ENCODE measurements at regions not wholly inside any gene's neighbourhood (a gene's known extent, or its start where the extent isn't known, plus 50 kb on each side); places are given as distances from the start of the nearest gene placed in this dataset.

GRCh38 chr13:34311251-34311650 lies 493.3 kb downstream of the RFC3 start:
- no peak overlapping the region for H4K5ac ChIP-seq (ENCODE audit: insufficient read length, low read depth, low read length)
- H3K79me2 ChIP-seq (ENCODE audit: insufficient read depth, low read length), result no peaks in the 10 kb centered on the region
- H2BK20ac ChIP-seq (ENCODE audit: low read depth, low read length, poor library complexity, severe bottlenecking), result no peak overlapping the region
- H3K9me3 Mint-ChIP-seq, result no peaks in the 10 kb centered on the region
- H3K27me3 Mint-ChIP-seq (ENCODE audit: low read depth), result no peaks in the 10 kb centered on the region
- TF ChIP-seq CTCF (conservative IDR thresholded peaks at IDR 0.05), result no peak
- H3K79me1 ChIP-seq (ENCODE audit: insufficient read depth, low read depth, low read length, poor library complexity, severe bottlenecking), result no peaks in the 10 kb centered on the region
- no peaks in the 10 kb centered on the region for H3K27me3 ChIP-seq (ENCODE audit: insufficient read depth, low read length)
- no peak overlapping the region for H3K4me2 ChIP-seq (ENCODE audit: insufficient read depth, insufficient read length, low read length)
- H2BK12ac ChIP-seq (ENCODE audit: insufficient read length, low read depth, low read length), result no peak overlapping the region
- no peak for DNase-seq
- H4K91ac ChIP-seq (ENCODE audit: insufficient read length, low read depth, low read length), result no peak overlapping the region
- H3K56ac ChIP-seq (ENCODE audit: insufficient read length, low read depth, low read length), result no peak overlapping the region
- H3K4me3 Mint-ChIP-seq, result no peak overlapping the region
- no peak overlapping the region for H4K8ac ChIP-seq (replicated peaks; ENCODE audit: insufficient read length, low read depth, low read length)
- H3K23me2 ChIP-seq (ENCODE audit: insufficient read length, low read depth, low read length, poor library complexity, severe bottlenecking), result no peaks in the 10 kb centered on the region
- no peak overlapping the region for H3K9ac ChIP-seq (ENCODE audit: extremely low read depth, insufficient read length, low read length)
- no peaks in the 10 kb centered on the region; a peak in 1 of 7 replicates for H3K36me3 Mint-ChIP-seq (ENCODE audit: insufficient read depth in 1 of 3, low read depth in 3 of 3)
- H3K18ac ChIP-seq (ENCODE audit: insufficient read length, low read depth, low read length), result no peak overlapping the region
- no peak overlapping the region for H2AFZ ChIP-seq (ENCODE audit: low read length)
- no peak overlapping the region for H3K27ac ChIP-seq (ENCODE audit: insufficient read length, low read depth, low read length)
- H3K27ac Mint-ChIP-seq, result no peak overlapping the region
- H3K14ac ChIP-seq (ENCODE audit: insufficient read depth, low read length), result no peak overlapping the region
- no peak overlapping the region for H2BK5ac ChIP-seq (ENCODE audit: insufficient read length, low read length)
- no peaks in the 10 kb centered on the region for H3K4me1 Mint-ChIP-seq
- H4K20me1 ChIP-seq (ENCODE audit: control insufficient read depth, insufficient read depth, insufficient read length), result no peaks in the 10 kb centered on the region
- H3K23ac ChIP-seq (ENCODE audit: insufficient read length, low read depth, low read length), result no peak overlapping the region
- H3K9me3 ChIP-seq (ENCODE audit: control insufficient read depth, low read depth, low read length), result no peaks in the 10 kb centered on the region
- H2AK5ac ChIP-seq (ENCODE audit: insufficient read length, low read length), result no peak overlapping the region
- H3K4ac ChIP-seq (ENCODE audit: low read depth, low read length), result no peak overlapping the region
- no peak overlapping the region for H2BK15ac ChIP-seq (ENCODE audit: low read depth, low read length)
- H3K4me1 ChIP-seq (ENCODE audit: insufficient read depth, low read length), result no peaks in the 10 kb centered on the region
- H3T11ph ChIP-seq (ENCODE audit: low read length), result no peak overlapping the region
- no peak overlapping the region for H2BK120ac ChIP-seq (ENCODE audit: low read depth, low read length, poor library complexity, severe bottlenecking)

All from H9 (cell line).